AG04449 (cell line): ENCODE measurements at regions not wholly inside any gene's neighbourhood (a gene's known extent, or its start where the extent isn't known, plus 50 kb on each side); places are given as distances from the start of the nearest gene placed in this dataset.

ENCODE experiments used
- CTCF ChIA-PET: fragments of 350-600 bp; formaldehyde crosslinking; extraction: SDS; loops from one replicate; lab custom pipeline; 2021; ENCODE audit warnings: antibody characterized with exemption; lab: Yijun Ruan, JAX
- POLR2A ChIA-PET: fragments of 400-600, 350-600 bp; formaldehyde crosslinking; extraction: SDS; loops from one replicate; lab custom pipeline; 2020; ENCODE audit warnings: antibody characterized with exemption, inconsistent platforms; lab: Yijun Ruan, JAX
- DNase-seq: peaks from one replicate; pipeline ENCODE4 v3.0.0-alpha.2; 2010; ENCODE audit warnings: low read depth, low spot score
- H3K4me3 ChIP-seq: 2 replicates; pipeline ENCODE4 v1.5.1; 2011; ENCODE audit warnings: low read depth, mild to moderate bottlenecking, control low read depth, low read length
- TF ChIP-seq, protein P1 (sequence below): IDR thresholded peaks from one replicate; pipeline ENCODE4 v1.5.1; 2011; ENCODE audit warnings: mild to moderate bottlenecking, moderate library complexity, low read length, control low read depth, inconsistent platforms; ENCODE audit not compliant: insufficient read depth; ENCODE audit errors: missing control alignments

DNA sequence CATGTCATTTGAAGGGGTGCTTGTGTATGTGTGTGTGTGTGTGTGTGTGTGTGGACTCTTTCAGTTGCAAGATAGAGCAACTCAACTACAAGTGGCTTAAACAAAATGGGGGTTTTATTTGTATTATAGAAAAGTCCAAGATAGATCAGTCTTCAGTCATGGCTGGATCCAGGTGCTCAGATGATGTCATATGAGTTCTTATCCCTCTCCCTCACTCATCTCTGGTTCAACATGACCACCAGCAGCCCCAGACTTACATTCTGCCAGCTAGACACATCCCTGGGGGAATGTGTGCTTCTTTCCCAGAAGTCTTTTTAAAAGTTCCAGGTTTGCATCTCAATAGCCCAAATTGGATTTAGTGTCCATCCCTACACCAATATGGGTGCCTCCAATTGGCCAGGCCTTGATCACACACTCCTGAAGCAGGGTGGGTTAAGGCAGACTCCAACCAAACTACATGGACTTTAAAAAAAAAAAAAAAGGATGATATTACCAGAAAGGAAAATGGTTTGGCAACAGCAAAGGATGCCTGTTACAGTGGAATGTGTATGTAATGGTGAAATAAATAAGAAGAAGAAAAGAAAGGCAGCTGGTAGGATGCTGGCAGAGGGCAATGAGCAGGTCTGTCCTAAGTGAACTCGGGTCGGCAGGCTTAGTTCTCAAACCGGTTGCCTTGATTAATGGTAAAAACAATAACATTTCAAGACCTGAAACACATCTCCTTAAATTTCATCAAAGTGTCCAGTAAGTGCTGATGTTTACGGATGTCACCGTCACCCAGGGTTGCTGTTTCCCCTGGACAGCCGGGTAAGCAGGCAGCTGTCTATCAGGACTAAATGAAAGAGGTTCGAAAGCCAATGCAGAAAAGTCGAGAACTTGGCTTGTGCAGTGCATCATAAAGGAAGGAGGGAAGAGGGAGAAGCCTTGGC lies 107.7 kb downstream of the SMIM20 start:
- TF ChIP-seq, protein P1, sequence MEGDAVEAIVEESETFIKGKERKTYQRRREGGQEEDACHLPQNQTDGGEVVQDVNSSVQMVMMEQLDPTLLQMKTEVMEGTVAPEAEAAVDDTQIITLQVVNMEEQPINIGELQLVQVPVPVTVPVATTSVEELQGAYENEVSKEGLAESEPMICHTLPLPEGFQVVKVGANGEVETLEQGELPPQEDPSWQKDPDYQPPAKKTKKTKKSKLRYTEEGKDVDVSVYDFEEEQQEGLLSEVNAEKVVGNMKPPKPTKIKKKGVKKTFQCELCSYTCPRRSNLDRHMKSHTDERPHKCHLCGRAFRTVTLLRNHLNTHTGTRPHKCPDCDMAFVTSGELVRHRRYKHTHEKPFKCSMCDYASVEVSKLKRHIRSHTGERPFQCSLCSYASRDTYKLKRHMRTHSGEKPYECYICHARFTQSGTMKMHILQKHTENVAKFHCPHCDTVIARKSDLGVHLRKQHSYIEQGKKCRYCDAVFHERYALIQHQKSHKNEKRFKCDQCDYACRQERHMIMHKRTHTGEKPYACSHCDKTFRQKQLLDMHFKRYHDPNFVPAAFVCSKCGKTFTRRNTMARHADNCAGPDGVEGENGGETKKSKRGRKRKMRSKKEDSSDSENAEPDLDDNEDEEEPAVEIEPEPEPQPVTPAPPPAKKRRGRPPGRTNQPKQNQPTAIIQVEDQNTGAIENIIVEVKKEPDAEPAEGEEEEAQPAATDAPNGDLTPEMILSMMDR: no peak
- no peak overlapping the region for H3K4me3 ChIP-seq
- ChIA-PET POLR2A (interaction anchor here (0.7 kb wide), 1 partner anchor 20 kb away, joined by 3 read pairs; no protein-coding TSS in a partner anchor), CTCF (interaction anchor here (1.0 to 1.7 kb wide), 4 partner anchors 9 to 303 kb away, joined by 3 to 7 read pairs (median 3); no protein-coding TSS in a partner anchor)
- DNase-seq: no peak

DNA sequence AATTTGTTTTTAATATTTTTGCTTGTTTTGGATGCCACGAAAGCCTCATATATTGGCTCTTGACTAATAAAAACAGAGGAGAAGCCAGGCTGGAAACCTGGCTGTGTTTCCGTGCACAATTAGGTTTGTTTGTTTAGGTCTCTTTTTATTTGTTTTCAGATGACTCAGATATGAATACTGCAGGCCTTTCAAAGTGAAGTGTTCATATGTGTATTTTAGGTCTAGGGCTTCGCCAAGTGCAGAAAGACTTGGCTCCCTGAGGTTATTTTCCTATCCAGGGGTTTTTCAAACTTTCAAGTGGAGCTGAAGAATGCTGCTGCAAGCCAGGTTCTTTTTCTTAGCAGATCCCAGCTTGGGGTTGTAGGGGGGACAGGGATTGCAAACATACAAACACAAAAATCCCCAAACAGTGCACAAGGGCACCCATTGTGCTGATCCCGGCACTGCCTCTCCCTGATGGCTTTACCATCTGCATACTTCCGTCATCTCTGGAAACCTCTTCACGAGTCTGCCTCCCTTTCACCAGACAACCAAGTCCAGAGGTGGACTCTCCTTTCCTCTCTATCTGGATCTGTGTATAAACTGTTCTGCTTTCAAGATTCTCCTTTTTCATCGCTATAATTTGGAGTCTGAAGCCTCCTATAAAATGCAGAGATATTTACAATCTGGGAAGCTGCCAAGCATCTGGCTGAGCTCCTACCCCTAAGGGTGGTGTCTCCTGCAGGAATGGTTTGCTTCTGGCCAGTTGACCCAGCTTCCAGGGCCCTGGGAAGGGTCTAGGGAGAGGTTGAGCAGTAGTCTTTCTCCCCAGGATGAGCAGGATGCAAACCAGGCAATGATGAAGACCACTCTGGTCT lies 108.6 kb downstream of the SMIM20 start:
- POLR2A ChIA-PET: interaction anchor here (0.7 to 1.0 kb wide), 2 partner anchors 10 to 19 kb away, joined by 3 read pairs; no protein-coding TSS in a partner anchor
- no peak for DNase-seq
- H3K4me3 ChIP-seq: no peak overlapping the region
- CTCF ChIA-PET: interaction anchor here (0.7 to 1.7 kb wide), 4 partner anchors 33 to 390 kb away, joined by 3 to 7 read pairs (median 3); no protein-coding TSS in a partner anchor
- TF ChIP-seq, protein P1: no peak

DNA sequence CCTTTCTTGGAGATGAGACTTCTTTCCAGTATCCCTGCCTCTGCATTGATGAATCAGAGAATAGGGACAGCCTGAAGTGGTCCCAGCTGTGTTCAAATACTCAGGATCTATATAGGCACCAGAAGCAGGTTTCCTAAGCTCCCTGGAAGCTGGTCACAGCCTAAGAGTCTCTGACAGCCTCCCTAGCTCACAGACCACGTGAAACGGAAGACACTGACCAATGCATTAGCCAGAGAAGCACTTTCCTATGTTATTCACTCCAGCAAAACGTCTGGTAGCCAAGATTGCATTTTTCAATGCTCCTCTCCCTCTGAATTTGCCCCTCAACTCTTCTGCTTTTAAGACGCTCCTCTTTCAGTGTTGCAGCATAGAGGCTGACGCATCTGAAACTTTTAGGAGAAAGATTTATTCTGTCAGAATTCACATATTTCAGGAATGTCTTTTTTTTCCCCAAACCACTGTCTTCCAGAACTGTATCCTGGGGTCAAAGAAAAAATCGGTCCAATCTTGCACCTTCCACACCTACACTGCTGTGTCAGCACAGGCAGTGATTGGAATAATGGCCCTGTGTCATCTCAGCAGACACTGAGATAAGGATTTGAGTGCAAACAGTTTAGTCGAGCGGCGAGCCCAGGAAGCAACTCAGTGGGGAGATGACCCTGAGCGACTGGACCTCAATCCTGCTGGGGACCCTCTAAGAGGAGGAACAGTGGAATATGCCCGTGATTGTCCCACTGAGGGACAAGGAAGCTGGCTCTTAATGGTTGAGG lies 109.4 kb downstream of the SMIM20 start:
- ChIA-PET CTCF (interaction anchor here (0.7 to 1.7 kb wide), 2 partner anchors 35 to 389 kb away, joined by 3 to 7 read pairs; no protein-coding TSS in a partner anchor), POLR2A (interaction anchor here (1.0 kb wide), 1 partner anchor 9 kb away, joined by 3 read pairs; no protein-coding TSS in a partner anchor)
- no peak for DNase-seq
- no peak overlapping the region for H3K4me3 ChIP-seq
- TF ChIP-seq, protein P1: no peak

DNA sequence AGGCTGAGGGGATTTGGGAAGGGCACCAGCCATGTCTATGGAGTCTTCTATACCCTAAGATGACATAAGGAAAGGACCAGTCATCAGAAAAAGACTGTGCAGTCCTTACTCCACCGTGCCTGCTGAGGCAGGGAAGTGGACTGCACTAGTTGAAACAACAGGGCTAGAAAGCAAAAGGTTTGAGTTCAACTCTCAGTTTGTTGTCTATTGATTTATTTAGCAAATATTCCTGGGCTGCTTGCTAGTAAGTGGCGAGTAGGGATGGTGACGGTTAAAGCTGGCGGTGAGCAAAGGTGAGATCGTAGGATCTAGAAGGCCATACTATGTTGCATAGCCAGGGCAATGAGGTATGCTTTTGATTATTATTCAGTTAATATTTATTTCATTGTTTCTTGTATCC lies 110.1 kb downstream of the SMIM20 start:
- no peak for DNase-seq
- TF ChIP-seq, protein P1: no peak
- no peak overlapping the region for H3K4me3 ChIP-seq
- POLR2A ChIA-PET: no interaction called here
- CTCF ChIA-PET: no interaction called here

DNA sequence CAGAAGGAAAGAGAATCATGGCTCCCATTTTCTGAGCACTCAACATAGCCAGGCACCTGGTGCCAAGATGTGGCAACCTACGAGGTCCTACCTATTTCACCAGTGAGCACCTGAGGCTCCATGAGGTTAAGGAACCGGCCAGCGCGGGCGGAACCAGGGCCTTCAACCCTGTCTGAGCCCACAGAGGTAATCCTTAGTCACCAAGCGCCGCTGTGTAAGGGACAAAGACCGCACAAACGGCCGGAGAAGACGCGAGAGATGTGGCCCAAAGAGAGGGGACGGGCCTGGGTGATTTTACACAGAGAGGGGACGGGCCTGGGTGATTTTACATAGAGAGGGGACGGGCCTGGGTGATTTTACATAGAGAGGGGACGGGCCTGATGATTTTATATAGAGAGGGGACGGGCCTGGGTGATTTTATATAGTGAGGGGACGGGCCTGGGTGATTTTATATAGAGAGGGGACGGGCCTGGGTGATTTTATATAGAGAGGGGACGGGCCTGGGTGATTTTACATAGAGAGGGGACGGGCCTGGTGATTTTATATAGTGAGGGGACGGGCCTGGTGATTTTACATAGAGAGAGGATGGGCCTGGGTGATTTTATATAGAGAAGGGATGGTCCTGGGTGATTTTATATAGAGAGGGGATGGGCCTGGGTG lies 114.2 kb downstream of the SMIM20 start:
- DNase-seq: no peak
- no peak overlapping the region for H3K4me3 ChIP-seq
- TF ChIP-seq, protein P1: no peak
- ChIA-PET CTCF (interaction anchor here (0.8 to 8.1 kb wide), 17 partner anchors 8 to 430 kb away, joined by 3 to 106 read pairs (median 4); no protein-coding TSS in a partner anchor), POLR2A (no interaction called here)
